CD4-positive, CD25-positive, alpha-beta regulatory T cell (primary cell): ENCODE measurements at regions not wholly inside any gene's neighbourhood (a gene's known extent, or its start where the extent isn't known, plus 50 kb on each side); places are given as distances from the start of the nearest gene placed in this dataset.

Source experiments
- ATAC-seq, 2 donors: fragments of 150-1000 bp; cut with Tn5 transposase; one replicate each; pipeline ENCODE4 v1.10.0; 2021; ENCODE audit warnings: low read depth in 2 of 2, moderate number of reproducible peaks in 2 of 2, moderate library complexity in 1 of 2
- DNase-seq, 3 donors: peaks; one replicate each; pipeline versions ENCODE4 v3.0.0 to v3.0.0-alpha.2; 2012 to 2022; ENCODE audit warnings: mixed read lengths in 1 of 3
- H3K27ac ChIP-seq: one replicate; pipeline ENCODE4 v1.7.0; 2013; ENCODE audit warnings: mild to moderate bottlenecking, low read length; ENCODE audit not compliant: insufficient read depth, poor library complexity, severe bottlenecking
- H3K27me3 ChIP-seq: one replicate; pipeline ENCODE4 v1.7.0; 2013; ENCODE audit warnings: low read length; ENCODE audit not compliant: control insufficient read depth, insufficient read depth
- H3K36me3 ChIP-seq: one replicate; pipeline ENCODE4 v1.7.0; 2013; ENCODE audit warnings: mild to moderate bottlenecking, low read length, moderate library complexity; ENCODE audit not compliant: control insufficient read depth, insufficient read depth
- H3K4me1 ChIP-seq: 2 replicates; pipeline ENCODE4 v1.7.0; 2013; ENCODE audit warnings: mild to moderate bottlenecking, low read length; ENCODE audit not compliant: insufficient read depth, control insufficient read depth, poor library complexity, severe bottlenecking
- H3K4me3 ChIP-seq: one replicate; pipeline ENCODE4 v1.7.0; 2013; ENCODE audit warnings: low read depth, mild to moderate bottlenecking, low read length, moderate library complexity
- H3K9me3 ChIP-seq, 2 experiments: 1 replicate in 1 of 2; 2 replicates in 1 of 2; pipeline ENCODE4 v1.7.0; 2013; ENCODE audit warnings: low read length in 2 of 2, mild to moderate bottlenecking in 1 of 2, moderate library complexity in 1 of 2; ENCODE audit not compliant: control insufficient read depth in 2 of 2
- H3K27ac Mint-ChIP-seq, 3 donors: one replicate each; pipeline ENCODE4 v1.8.0; 2020 to 2022; ENCODE audit warnings: mild to moderate bottlenecking in 3 of 3, mixed read lengths in 3 of 3, moderate library complexity in 2 of 3
- H3K27me3 Mint-ChIP-seq: one replicate; pipeline ENCODE4 v1.8.0; 2022; ENCODE audit warnings: mild to moderate bottlenecking, mixed read lengths
- H3K36me3 Mint-ChIP-seq: one replicate; pipeline ENCODE4 v1.8.0; 2020; ENCODE audit warnings: mixed read lengths
- H3K4me1 Mint-ChIP-seq, 4 donors: one replicate each; pipeline ENCODE4 v1.8.0; 2020 to 2022; ENCODE audit warnings: mixed read lengths in 4 of 4, mild to moderate bottlenecking in 1 of 4
- H3K4me3 Mint-ChIP-seq, 4 donors: one replicate each; pipeline ENCODE4 v1.8.0; 2020 to 2022; ENCODE audit warnings: mild to moderate bottlenecking in 4 of 4, mixed read lengths in 4 of 4, moderate library complexity in 3 of 4
- H3K9me3 Mint-ChIP-seq, 7 donors: one replicate each; pipeline ENCODE4 v1.8.0; 2020 to 2022; ENCODE audit warnings: mixed read lengths in 7 of 7, mild to moderate bottlenecking in 3 of 7, moderate library complexity in 2 of 7

DNA sequence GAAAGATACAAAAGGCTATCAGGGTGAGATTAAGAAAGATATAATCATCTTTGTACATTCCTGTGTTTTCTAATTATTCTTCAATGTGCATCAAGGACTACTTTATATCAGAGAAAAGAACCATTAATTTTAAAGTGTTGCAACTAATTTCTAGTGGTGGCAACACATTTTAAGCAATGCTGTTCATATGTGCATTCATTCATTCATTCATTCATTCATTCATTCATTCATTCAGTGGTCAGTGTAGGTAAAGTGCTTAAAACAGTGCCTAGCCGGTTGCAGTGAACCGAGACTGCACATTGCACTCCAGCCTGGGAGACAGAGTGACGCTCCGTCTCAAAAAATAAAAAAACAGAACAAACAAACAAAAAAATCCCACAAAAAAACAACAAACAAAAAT lies 155.7 kb upstream of the ZNF536 start:
- Histone ChIP-seq H3K36me3 (no peaks in the 10 kb centered on the region), H3K27me3 (peaks cover 4% of the 10 kb centered on the region), H3K9me3 (no peaks in the 10 kb centered on the region), H3K4me3 (no peak overlapping the region), H3K4me1 (no peaks in the 10 kb centered on the region), H3K27ac (no peak overlapping the region)
- no peak overlapping the region for H3K4me3 Mint-ChIP-seq
- H3K4me1 Mint-ChIP-seq: peaks cover 0 to 5% (median 1%) of the 10 kb centered on the region in 4 donors
- peaks cover 0 to 4% (median 0%) of the 10 kb centered on the region in 7 donors for H3K9me3 Mint-ChIP-seq
- no peak overlapping the region for H3K27ac Mint-ChIP-seq
- peaks cover 16% of the 10 kb centered on the region for H3K27me3 Mint-ChIP-seq
- ATAC-seq: no peak
- H3K36me3 Mint-ChIP-seq: no peaks in the 10 kb centered on the region
- no peak for DNase-seq

DNA sequence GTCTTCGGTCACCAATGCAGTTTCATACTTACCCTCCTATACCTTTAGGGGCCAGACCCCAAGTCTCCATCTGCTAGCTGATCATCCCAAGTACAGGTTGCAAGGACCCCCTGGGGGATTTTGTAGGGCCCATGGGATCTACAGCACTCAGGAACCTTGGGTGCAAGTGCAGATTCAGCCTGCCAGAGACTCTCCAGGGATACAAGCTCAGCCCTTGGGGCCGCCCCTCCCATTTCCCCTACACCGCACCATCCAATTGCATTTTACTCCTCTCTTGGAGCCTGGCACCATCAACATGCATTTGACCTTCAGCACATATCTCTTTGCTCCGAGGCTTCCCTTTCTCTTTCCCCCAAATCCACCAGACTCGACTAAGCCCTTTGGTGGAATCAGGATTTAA lies 154.7 kb upstream of the ZNF536 start:
- no peak overlapping the region for H3K4me3 ChIP-seq
- DNase-seq (no peak), ATAC-seq (no peak)
- H3K27ac ChIP-seq: no peak overlapping the region
- Mint-ChIP-seq H3K27ac (no peak overlapping the region), H3K36me3 (no peaks in the 10 kb centered on the region), H3K27me3 (peaks cover 24% of the 10 kb centered on the region), H3K4me1 (peaks cover 0 to 8% (median 1%) of the 10 kb centered on the region in 4 donors), H3K4me3 (no peak overlapping the region), H3K9me3 (peaks cover 0 to 5% (median 0%) of the 10 kb centered on the region in 7 donors)
- no peaks in the 10 kb centered on the region for H3K9me3 ChIP-seq
- H3K36me3 ChIP-seq: no peaks in the 10 kb centered on the region
- peaks cover 7% of the 10 kb centered on the region for H3K27me3 ChIP-seq
- H3K4me1 ChIP-seq: no peaks in the 10 kb centered on the region

DNA sequence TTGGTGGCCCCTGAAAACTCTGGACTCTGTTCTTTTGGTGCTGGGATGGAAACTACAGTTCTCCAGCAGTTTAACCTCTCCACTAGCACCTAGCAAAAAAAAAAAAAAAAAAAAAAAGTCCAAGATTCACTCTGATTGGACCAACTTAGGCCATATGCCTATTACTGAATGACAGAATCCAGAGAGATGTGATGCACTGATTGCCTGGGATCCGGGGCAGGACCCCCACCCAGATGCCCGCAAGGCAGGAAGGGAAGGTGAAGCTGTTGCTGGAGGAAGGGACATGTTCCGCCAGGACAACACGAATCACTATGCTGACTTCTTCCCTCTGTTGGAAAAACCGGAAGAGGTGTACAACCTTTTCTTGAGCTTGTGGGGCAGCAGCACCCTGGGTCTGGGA lies 152.5 kb upstream of the ZNF536 start:
- H3K9me3 Mint-ChIP-seq: peaks cover 0 to 7% (median 0%) of the 10 kb centered on the region in 7 donors
- H3K27me3 Mint-ChIP-seq: peaks cover 43% of the 10 kb centered on the region
- no peak overlapping the region for H3K4me3 Mint-ChIP-seq

GRCh38 chr19:30221176-30221575 lies 151.0 kb upstream of the ZNF536 start:
- H3K27ac ChIP-seq: no peak overlapping the region
- peaks cover 3% of the 10 kb centered on the region for H3K36me3 Mint-ChIP-seq
- H3K9me3 ChIP-seq: no peaks in the 10 kb centered on the region
- H3K27me3 Mint-ChIP-seq: peaks cover 44% of the 10 kb centered on the region
- no peak overlapping the region for H3K4me3 Mint-ChIP-seq
- H3K4me3 ChIP-seq: no peak overlapping the region
- no peaks in the 10 kb centered on the region for H3K36me3 ChIP-seq
- H3K4me1 Mint-ChIP-seq: peaks cover 5 to 19% (median 12%) of the 10 kb centered on the region in 4 donors
- peaks cover 0 to 7% (median 2%) of the 10 kb centered on the region in 7 donors for H3K9me3 Mint-ChIP-seq
- H3K27me3 ChIP-seq: peaks cover 12% of the 10 kb centered on the region
- no peak for ATAC-seq
- H3K4me1 ChIP-seq: peaks cover 10% of the 10 kb centered on the region
- no peak for DNase-seq
- no peak overlapping the region for H3K27ac Mint-ChIP-seq

More for the DNA sequence above, 152.5 kb upstream of the ZNF536 start:
- Histone ChIP-seq H3K4me1 (no peaks in the 10 kb centered on the region), H3K27ac (no peak overlapping the region), H3K9me3 (no peaks in the 10 kb centered on the region), H3K36me3 (no peaks in the 10 kb centered on the region), H3K4me3 (no peak overlapping the region), H3K27me3 (peaks cover 7% of the 10 kb centered on the region)
- no peaks in the 10 kb centered on the region for H3K36me3 Mint-ChIP-seq
- peaks cover 5 to 14% (median 8%) of the 10 kb centered on the region in 4 donors for H3K4me1 Mint-ChIP-seq
- DNase-seq (no peak), ATAC-seq (no peak)
- H3K27ac Mint-ChIP-seq: no peak overlapping the region

- ATAC-seq (no peak), DNase-seq (no peak)
- peaks cover 0 to 7% (median 2%) of the 10 kb centered on the region in 7 donors for H3K9me3 Mint-ChIP-seq
- no peak overlapping the region for H3K4me3 Mint-ChIP-seq
- H3K4me1 ChIP-seq: peaks cover 22% of the 10 kb centered on the region
- peaks cover 57% of the 10 kb centered on the region for H3K27me3 Mint-ChIP-seq
- H3K4me3 ChIP-seq: no peak overlapping the region
- H3K36me3 Mint-ChIP-seq: peaks cover 3% of the 10 kb centered on the region
- peaks cover 5 to 30% (median 19%) of the 10 kb centered on the region in 4 donors for H3K4me1 Mint-ChIP-seq
- H3K36me3 ChIP-seq: no peaks in the 10 kb centered on the region
- H3K9me3 ChIP-seq: no peaks in the 10 kb centered on the region
- H3K27ac Mint-ChIP-seq: no peak overlapping the region
- no peak overlapping the region for H3K27ac ChIP-seq
- peaks cover 13% of the 10 kb centered on the region for H3K27me3 ChIP-seq
These were observed 149.7 kb upstream of the ZNF536 start for GRCh38 chr19:30222428-30222873.

GRCh38 chr19:30222992-30223865 lies 149.0 kb upstream of the ZNF536 start:
- DNase-seq (no peak), ATAC-seq (no peak)
- H3K36me3 ChIP-seq: no peaks in the 10 kb centered on the region
- H3K27ac ChIP-seq: no peak overlapping the region
- no peak overlapping the region for H3K4me3 ChIP-seq
- H3K4me1 ChIP-seq: peaks cover 29% of the 10 kb centered on the region
- H3K27me3 Mint-ChIP-seq: peaks cover 57% of the 10 kb centered on the region
- H3K4me3 Mint-ChIP-seq: peak overlapping the region in 2 of 4 donors; percentile 2 to 73
- H3K27me3 ChIP-seq: peaks cover 13% of the 10 kb centered on the region
- H3K9me3 ChIP-seq: no peaks in the 10 kb centered on the region
- peaks cover 0 to 7% (median 2%) of the 10 kb centered on the region in 7 donors for H3K9me3 Mint-ChIP-seq
- H3K27ac Mint-ChIP-seq: no peak overlapping the region
- H3K4me1 Mint-ChIP-seq: peaks cover 5 to 34% (median 19%) of the 10 kb centered on the region in 4 donors
- H3K36me3 Mint-ChIP-seq: peaks cover 3% of the 10 kb centered on the region

- no peaks in the 10 kb centered on the region for H3K9me3 ChIP-seq
- H3K27ac Mint-ChIP-seq: no peak overlapping the region
- H3K27me3 Mint-ChIP-seq: peaks cover 60% of the 10 kb centered on the region
- H3K9me3 Mint-ChIP-seq: peaks cover 0 to 7% (median 2%) of the 10 kb centered on the region in 7 donors
- peaks cover 13% of the 10 kb centered on the region for H3K27me3 ChIP-seq
- H3K36me3 Mint-ChIP-seq: peaks cover 3% of the 10 kb centered on the region
- H3K36me3 ChIP-seq: no peaks in the 10 kb centered on the region
- H3K27ac ChIP-seq: no peak overlapping the region
- H3K4me3 ChIP-seq: no peak overlapping the region
- peaks cover 35% of the 10 kb centered on the region for H3K4me1 ChIP-seq
- ATAC-seq: no peak
- H3K4me3 Mint-ChIP-seq: peak overlapping the region in 3 of 4 donors; percentile 71 to 88 (median 74)
- H3K4me1 Mint-ChIP-seq: peaks cover 5 to 38% (median 19%) of the 10 kb centered on the region in 4 donors
- no peak for DNase-seq
These were observed 148.1 kb upstream of the ZNF536 start for GRCh38 chr19:30223866-30224688.
